Cerebellar cortex (tissue), 1 donor: ENCODE measurements at regions not wholly inside any gene's neighbourhood (a gene's known extent, or its start where the extent isn't known, plus 50 kb on each side); places are given as distances from the start of the nearest gene placed in this dataset.
"Not testable (repeated sequence)": the region's sequence is repeated elsewhere in the genome, so short reads cannot be mapped to it uniquely, and the experiment has no call there.

ENCODE experiments used
- DNase-seq: peaks from one replicate; pipeline ENCODE4 v3.0.0-alpha.2; 2015; ENCODE audit warnings: low spot score

GRCh38 chr11:116666673-116667249, 106.0 kb downstream of the BUD13 start:
- DNase-seq, result not testable (repeated sequence)

DNA sequence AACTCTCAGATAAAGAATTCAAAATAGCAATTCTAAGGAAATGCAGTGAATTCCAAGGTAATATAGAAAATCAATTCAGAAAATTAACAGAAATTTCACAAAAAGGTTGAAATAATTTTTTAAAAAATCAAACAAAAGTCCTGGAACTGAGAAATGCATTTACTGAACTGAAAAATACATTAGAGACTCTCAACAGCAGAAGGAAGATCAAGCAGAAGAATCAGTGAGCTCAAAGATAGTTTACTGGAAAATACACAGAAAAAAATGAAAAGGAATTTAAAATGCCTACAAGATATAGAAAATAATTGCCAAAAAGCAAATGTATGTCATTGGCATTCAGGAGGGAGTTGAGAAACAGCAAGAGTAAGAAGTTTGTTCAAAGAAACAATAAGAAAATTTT, 107.3 kb downstream of the BUD13 start:
- DNase-seq, result no peak

- no peak for DNase-seq
Observed at GRCh38 chr11:116661056-116661455, 111.7 kb downstream of the BUD13 start.

- no peak for DNase-seq
Observed at GRCh38 chr11:116660011-116660410, 112.8 kb downstream of the BUD13 start.

GRCh38 chr11:116658876-116659535, 113.8 kb downstream of the BUD13 start:
- DNase-seq, result no peak

DNA sequence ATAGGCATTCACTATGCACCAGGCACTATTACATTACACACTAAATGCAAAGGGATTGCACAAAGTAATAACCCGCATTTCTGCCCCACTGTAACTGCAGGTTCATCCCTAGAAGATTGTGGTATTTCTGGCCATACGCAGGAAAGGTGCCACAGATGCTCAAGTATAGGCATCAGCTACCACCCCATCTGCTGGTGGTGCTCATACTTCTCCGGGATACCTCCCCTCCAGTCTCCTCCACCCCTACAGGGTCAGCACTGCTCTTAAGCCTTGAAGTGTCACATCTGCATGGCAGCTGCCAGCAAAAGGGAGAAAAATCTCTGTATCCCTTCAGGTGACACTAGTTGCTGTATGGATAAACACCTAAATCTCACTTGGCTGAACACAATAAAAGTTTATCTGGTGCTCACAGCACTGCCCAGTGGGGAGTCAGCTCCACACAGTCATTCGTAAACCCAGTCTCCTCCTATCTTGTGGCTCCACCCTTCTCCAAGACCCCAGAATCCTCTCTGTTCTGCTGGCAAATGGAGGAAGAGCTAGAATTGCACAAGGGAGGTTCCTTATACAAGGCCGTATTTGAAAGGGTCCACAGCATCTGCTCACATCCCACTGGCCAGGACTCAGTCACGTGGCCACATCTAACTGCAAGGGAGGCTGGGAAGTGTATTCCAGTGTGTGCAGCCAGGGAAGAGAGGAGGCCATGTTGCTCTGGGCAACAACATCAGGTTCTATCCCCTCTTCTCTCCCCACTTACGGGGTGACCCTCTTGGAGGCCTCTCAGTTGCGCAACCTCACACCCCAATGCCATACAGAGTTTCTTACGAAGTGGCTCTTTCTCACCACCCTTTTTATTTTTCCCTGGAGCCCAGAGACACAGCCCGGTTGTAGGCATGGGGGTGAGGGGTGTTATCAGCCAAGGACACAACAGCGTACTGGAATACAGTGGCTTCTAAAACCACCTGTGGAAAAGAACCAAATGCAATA, 114.7 kb downstream of the BUD13 start:
- DNase-seq, result no peak

DNA sequence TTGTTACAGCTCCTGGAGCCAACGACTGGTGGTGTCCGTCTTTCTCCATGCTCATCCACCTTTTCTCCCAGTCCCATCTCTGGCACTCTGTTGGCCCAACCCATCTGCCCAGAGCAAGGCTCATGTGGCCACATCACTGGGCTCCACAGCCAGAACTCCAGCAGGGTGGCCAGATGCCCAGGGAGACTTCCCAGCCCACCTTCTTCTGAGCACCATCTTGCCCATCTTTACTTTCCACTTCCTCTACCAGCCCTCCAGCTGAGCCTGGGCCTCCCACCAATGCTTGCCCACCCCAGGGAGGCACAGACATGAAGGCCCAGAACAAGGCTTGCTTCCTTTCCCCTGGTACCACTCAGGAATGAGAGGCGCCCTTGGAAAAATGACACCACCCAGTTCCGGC, 116.8 kb downstream of the BUD13 start:
- DNase-seq, result no peak

DNA sequence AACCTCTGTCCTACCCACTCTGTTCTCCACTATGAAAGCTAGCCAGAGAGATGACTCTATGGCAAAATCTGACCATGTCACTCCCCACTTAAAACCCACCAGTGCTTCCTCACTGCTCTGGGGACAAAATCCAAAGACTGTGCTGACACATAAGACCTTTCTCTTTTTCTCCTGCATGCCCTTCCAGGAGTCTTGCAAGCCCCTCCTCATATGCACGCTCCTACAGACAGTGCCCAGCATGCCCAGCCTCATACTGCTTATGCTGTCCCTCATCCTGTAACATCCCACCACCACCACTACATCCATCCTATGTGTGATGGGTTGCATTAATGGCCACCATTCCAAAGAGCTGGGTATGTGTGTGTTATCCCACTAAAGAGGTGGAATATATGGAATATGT, 118.3 kb downstream of the BUD13 start:
- no peak for DNase-seq

DNA sequence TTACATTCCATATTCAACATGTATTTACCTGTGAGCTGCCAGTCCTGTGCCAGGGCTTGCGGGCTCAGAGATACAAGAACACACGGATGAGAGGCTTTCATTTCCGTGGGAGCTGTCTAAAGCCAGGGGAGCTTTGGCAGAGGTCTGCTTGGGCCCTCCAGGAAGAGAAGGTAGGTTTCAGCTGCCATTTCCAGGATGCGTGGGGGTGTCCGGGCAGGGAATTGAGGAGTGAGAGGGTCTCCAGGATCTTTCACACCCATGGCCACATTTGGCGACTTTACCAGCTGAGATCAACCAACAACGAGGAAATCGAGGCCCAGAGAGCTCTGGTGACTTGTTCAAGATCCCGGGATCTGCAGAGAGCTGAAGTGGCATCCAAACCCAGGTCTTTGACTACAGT, 119.6 kb downstream of the BUD13 start:
- no peak for DNase-seq

- DNase-seq, result no peak
Observed at GRCh38 chr11:116651737-116652237, 121.0 kb downstream of the BUD13 start.

- DNase-seq, result no peak
Observed at GRCh38 chr11:116651098-116651736, 121.6 kb downstream of the BUD13 start.

GRCh38 chr11:116650052-116650451, 122.7 kb downstream of the BUD13 start:
- DNase-seq, result no peak

GRCh38 chr11:116649268-116649667, 123.5 kb downstream of the BUD13 start:
- DNase-seq, result no peak

- peak; percentile 6 for DNase-seq
Observed at GRCh38 chr11:116648247-116649174, 124.3 kb downstream of the BUD13 start.

DNA sequence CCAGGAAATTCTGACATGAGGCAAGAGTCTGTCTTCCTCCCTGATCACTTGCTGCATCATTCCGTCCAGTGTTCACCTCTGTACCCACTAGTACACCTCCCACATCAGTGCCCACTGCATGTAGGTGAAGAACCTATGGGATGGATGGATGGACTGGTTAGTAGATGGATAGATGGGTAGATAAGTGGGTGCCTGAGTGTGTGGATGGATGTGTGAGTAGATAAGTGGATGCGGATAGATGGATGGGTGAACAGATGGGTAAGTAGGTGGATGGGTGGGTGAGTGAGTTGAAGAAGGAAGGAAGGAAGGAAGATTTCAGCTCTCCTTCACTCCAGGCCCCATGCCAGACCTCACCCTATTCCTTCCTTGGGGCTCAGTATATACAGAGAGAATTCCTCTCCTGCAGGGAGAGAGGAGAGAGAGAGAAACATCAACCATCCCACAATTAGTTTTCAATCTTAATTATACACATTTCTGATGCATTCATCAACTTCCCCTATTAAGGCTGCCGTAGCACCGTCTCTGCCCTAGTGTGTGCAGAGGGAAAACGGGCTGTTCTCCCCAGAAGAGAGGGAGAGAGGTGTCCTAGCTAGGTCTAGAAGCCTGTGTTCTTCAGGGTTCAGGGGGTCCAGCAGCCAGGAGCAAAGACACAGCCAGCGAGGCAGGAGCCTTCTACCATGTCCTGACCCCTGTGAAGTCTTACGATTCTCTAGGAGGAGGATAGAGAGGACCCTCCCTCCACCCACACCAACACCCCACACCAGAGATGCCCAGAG, 125.3 kb downstream of the BUD13 start:
- DNase-seq, result no peak

DNA sequence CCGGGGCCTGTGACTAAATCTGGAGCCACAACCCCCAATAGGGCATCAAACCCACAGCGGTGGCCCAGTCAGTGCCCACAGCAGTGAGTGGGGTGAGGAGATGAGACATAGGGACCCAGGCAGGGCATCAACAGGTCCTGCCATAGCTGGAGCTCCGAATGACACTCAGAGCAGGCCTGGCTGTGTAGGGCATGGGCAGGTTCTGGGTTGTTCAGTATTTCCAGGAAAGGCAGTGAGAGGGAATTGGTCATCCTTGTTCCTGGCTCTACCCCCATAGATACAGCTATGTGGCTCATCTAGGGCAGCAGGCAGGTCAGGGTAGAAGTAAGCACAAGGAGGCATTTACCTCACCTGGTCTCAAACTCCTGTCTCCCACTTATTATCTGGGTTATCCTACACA, 126.6 kb downstream of the BUD13 start:
- DNase-seq, result no peak

- DNase-seq, result no peak
Observed at GRCh38 chr11:116644941-116645305, 127.9 kb downstream of the BUD13 start.

DNA sequence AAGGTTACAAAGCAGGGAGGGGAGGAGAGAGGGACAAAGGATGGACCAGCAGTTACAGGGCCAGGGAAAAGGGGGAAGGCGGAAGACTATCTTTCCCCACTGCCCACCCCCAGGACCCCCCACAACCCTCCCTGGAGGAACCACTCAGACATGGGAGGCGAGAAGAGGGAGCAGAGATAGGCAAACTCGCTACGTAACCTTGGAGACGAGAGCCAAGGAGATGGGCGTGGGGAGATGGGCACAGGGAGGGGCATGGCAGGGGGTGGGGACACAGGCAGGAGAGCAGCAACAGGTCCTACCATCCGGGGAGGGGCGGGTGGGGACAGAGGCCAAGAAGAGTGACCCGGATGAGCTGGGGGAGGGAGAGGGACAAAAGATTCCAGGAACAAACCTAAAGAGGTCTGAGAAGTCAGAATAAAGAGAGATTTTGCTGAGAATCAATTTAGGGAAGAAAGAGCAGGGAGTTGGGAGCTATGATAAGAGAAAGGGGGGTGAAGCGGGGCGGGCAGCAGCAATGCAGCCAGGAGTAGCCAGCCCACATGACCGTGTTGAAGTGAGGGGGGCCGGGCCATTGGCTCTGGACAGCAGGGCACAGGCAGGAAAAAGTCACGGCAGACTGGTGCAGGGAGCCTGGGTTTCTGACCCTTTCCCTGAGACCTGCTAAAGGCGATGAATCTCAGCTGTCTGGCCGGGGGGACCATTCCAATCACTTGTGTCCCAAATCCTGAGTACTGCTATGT, 128.4 kb downstream of the BUD13 start:
- no peak for DNase-seq

DNA sequence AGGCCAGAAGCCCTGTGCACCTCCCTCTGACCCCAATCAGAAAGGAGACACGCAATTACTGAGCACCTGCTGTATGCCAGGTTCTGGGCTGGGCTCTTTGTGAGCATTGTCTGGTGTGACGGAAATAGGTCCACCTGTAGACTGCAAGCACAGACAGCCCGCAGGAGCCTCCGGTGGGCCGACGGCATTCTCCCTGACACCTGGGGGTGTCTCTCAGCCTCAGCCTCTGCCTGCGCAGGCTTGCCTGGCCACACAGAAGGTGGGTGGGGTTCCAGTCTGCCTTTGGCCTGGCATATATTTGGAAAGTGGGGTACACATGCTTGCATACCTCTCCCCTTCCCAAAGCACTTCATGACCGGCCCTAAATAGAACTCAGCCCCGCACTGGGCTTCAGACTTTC, 129.3 kb downstream of the BUD13 start:
- no peak for DNase-seq

DNA sequence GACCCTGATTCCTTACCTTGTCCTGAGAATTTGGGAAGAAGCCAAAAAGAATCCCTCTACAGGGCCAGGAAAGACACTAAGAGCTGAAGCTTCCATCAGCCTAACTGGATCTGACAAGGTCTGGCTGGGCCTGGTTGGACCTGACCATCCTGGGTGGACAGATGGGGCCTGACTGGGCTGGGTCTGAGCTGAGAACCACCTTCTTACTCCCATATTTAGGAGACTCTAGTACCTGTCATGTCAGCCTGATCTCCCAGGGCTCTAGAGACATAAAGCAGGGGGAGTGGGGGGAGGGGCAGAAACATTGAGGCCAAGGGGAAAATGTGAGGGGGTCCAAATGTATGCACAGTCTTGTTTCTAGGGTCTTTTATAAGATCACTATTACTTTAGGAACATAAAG, 129.9 kb downstream of the BUD13 start:
- no peak for DNase-seq
